ENCODE measurements at regions not wholly inside any gene's neighbourhood (a gene's known extent, or its start where the extent isn't known, plus 50 kb on each side); places are given as distances from the start of the nearest gene placed in this dataset.

DNA sequence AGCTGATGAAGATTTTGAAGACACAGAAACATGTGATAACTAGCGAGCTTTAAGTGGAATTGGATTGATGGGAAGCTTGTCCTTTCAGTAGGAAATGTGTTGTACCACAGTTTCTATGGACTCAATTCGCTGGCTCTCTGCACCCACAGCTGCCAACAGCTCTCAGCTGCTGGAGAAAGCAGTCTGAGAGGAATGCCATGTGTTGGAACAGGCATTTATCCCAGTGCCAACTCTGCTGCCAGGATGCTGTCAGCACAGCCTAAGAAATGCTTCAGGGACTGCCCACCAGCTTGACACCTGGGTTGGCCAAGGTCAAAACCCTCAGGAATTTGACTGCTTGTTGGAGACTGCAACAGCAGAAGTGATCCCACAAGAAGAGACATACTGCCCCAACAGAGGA, 193.0 kb upstream of the THSD7B start:
- DNase-seq (ENCODE audit: low read depth): no peak

DNA sequence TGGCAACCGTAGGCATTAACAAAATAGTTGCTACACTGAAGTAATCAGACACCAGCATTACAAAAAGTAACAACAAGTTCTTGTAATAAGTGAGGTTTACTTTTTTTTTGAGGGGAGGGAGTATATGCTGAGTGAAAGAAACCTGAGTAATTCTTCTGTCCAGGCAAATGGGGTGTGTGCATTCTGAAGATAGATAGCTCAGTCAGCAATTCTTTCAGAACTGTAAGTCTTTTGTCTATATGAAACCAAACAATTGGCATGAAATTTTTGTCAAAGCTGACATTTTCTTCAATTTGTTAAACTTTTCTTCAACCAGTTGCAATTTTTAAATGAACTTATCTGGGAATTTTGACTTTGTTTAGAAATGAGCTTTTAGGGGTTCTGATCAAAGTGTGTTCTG, 208.1 kb upstream of the THSD7B start:
- no peak for DNase-seq (ENCODE audit: low read depth)

DNA sequence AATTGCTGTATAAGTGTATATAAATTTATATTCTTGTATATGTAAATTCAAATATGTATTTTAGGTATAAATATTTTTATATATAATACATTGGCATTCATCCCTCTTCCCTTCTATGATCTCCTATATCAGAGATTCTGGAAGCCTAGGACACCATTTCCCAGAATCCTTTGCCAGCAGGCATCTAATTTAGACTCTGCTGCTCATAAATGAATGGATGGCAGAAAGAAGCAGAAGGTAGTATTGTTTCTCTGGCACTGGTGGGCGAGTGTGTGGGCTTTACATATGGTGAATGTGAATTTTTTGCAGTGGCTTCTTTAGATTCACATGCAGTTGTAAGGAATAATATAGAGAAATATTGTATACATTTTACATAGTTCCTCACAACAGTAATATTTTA, 215.2 kb upstream of the THSD7B start:
- no peak for DNase-seq (ENCODE audit: low read depth)

DNA sequence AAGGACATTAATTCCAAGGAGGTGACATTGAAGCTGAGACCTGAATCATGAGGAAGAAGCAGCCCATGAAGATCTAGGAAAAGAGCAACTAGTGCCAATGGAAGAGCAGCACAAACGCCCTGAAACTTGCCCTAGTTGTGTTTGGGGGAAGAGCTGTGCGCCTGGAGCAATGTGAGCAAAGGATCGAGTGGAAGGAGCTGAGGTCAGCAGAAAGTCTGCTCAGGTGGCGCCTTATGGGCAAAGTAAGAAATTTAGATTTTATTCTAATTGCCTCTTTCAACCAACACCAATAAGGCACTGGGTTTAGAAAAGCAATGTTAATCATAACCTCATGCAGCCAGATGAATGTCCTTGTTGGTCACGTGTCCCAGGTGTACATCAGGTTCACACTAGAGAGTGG, 226.0 kb upstream of the THSD7B start:
- DNase-seq (ENCODE audit: low read depth): no peak

DNA sequence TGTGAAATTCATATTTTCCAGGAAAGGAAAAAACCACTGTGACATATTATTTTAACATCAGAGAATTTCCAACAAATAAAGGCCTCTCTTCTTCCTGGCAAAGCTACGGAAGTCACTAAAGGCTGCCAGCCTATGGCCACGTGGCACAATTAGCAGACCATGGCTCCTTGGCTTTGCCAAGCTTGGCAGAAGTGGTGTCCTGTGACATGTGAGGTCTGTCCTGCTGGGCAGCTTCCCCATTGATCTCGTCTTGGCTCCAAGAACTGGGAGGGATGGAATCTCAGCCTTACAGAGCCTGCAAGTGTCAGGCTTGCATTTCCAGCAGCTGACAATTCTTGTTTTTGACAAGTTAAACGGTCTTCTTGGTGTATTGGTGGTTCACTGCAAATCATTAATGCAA, 226.9 kb upstream of the THSD7B start:
- no peak for DNase-seq (ENCODE audit: low read depth)

DNA sequence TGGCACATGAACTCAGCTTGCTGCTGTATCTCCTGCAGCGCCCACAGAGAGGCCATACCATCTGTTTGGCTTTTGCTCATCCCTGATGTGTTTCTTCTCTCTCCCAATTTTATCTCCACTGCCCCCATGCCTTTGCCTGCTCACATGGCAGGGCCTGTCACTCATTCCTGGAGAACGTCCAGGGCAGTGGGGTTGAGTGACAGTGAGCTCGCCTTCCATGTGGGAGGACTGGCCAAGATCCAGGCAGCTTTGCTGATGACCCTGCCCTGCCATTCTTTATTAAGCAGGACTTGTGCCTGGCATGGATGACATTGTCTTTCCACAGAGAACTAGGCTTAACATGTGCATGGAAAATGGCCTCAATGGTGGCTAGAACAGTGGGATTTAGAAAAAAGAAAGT, 230.5 kb upstream of the THSD7B start:
- DNase-seq (ENCODE audit: low read depth): no peak

DNA sequence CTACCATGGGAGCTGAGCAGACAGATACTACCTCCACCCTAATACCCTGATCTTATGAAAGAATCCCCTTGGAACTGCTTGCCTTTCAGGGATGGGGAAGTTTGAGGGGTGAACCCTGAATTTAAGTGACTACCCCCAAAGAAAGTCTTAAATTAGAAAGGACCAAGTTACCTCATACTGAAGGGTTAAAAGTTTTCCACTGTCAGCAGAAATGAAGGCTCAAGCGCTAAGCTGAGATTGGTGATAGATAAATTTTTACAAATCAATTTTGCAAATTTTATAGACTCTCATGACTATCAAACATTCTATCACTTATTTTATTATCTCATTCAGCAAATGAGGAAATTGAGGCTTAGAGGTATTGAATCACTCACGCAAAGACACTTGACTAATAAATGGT, 233.2 kb upstream of the THSD7B start:
- DNase-seq (ENCODE audit: low read depth): no peak

DNA sequence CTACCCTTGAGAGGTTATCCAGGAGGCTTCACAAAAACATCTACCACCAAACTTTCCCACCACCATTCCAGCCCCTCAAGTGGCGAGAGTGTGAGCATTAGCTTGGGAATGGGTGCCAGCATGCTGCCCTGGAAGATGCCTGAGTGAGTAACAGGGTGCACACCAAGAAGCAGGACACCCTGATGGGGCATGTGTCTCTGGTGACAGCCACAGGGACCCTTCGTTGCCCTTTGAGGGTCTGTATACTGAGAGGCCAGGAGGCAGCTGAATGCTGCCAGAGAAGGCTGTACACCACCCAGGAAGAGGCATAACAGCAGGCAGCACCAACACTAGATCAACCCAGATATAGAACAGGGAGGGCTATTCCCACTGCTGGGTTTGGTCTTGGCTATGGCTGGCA, 233.6 kb upstream of the THSD7B start:
- DNase-seq (ENCODE audit: low read depth): no peak

DNA sequence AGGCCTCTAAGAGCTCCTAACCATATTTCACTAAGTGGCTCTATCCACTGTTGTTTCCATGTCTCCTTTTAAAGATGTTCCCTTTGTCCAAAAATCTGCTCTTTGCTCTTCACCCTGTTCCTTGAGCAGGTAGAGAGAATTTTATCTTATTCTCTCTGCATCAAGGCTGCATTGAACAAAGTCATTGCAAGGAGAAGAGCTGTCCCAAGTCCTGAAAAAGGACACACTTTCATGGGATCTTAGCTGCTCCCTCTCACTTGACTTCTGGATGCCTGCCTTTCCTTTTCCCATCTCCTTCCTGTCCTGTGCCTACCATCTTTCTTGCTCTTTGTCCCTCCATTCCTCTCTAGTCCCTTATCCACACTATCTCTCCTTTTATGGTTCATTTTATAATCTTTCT, 235.2 kb upstream of the THSD7B start:
- no peak for DNase-seq (ENCODE audit: low read depth)

DNA sequence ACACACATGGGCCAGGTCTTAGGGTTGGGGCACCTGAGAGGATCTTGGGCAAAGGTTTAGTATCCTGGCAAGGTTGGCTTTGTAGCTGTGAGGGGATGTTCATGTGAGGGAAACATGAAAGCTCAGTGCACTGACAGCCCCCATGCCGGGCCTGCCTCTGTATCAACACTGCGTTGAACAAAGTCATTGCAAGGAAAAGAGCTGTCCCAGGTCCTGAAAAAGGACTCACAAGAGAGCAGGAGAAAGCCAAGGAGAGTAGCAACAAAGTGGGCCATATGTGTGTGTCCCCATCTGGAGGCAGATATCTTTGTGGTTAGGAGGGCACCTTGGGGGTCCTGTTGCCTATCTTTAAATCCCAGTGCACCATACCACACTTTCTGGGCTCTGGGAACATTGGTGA, 237.8 kb upstream of the THSD7B start:
- no peak for DNase-seq (ENCODE audit: low read depth)

DNA sequence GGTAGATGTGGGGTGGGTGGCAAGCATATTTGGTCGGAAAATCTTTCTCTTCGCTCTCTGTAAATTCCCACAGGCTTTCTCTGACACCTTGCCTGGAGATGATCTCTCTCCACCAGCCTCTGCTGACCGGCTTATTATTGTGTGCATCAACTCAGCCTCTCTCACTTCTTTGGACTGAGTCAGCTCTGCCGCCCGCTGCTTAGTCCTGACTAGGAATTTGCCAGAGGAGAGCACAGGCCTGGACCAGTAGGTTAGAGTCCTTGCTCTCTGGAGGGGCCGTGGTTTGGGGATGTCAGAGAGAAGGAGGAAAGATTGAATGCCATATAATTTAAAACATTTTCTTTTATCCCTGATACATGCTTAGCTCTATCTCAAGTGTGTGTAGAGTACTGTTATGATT, 242.6 kb upstream of the THSD7B start:
- DNase-seq (ENCODE audit: low read depth): no peak

DNA sequence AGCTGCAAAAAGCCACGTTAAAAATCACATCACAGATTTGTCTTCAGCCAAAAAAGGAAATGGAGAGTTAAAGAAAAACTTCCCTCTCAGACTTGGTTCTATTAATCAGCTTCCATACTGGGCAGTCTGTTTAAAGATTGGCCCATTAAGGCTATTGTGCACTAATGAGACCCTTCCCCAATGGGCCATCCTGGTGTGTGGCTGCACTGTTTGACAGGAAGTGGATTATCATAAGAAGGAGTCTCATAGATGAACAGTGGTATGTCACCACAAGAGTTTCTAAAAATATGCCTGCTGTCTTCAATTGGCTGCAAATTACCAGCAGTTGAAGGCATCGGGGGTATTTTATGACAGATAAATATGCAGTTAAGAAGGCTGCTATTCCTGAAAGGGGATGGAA, 247.6 kb upstream of the THSD7B start:
- DNase-seq (ENCODE audit: low read depth): no peak

DNA sequence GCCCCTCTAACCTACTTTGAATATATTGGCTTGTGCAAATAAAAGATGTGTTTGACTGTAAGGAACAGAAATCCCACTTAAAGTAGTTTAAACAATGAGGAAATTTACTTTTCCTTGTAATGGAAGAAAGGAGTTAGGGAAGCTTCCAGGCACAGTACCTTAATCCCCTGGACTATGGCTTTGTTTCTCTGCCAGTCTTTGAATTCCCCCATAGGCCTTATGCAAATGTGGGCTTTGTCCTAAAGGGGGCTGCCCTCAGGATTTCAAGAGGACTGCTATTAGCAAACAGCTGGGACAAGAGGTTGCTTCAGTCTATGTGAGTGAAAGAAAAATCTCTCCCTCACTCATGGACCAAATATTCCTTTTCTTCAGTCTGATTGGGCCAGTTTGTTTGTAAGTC, 255.1 kb upstream of the THSD7B start:
- DNase-seq (ENCODE audit: low read depth): no peak

DNA sequence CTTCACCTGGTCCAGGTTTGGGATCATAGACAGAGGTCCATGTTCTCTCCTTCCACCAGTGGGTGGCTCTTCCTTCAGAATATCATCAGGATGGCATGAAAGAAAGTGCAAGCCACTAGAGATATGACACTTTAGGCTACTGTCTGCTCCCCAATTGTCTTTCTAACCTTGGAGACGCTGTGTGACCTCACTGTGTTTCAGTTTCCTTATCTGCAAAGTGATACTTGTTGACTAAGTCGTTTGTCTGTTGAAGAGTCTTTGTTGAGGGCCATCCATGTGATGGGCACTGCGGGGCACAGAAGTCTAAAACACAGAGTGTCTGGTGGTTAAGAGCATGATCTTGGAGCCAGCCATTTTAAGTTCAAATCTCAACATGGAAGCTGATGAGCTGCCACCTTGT, 259.9 kb upstream of the THSD7B start:
- no peak for DNase-seq (ENCODE audit: low read depth)

DNA sequence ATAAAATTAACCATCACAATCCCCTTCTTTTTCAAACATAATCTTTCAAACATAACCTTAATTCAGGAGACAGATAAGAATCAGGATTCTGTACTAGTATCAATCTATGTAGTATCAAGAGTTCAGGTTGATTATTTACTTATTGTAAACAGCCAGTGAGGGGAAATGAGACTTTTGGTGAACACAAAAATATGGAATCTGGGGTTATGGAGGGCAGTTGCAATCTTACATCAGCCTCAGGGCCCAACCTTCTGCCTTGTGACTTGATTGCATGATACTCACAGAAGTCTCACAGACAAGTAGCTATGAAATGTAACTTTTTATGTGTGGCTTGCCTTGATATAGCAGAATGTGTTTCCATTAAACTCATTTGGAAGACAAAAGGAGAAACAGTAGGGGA, 262.7 kb upstream of the THSD7B start:
- no peak for DNase-seq (ENCODE audit: low read depth)

DNA sequence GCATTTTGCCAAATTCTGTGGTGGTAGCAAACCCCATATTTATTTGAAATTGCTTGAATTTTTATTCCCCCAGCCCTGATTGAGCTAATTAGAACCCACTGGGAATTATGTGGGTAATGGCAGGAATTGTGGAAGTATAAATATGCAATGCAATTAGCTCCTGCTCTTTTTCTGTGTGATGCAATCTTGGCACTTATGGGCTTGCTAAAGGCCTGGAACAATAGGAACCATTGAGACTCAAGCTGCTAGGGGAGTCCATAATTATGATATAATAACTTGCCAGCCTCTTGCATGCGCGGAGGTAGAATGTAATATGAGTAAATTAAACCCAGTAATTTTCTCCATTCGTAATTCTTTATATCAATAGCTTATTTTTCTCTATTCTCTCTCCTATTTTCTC, 267.6 kb upstream of the THSD7B start:
- no peak for DNase-seq (ENCODE audit: low read depth)

DNA sequence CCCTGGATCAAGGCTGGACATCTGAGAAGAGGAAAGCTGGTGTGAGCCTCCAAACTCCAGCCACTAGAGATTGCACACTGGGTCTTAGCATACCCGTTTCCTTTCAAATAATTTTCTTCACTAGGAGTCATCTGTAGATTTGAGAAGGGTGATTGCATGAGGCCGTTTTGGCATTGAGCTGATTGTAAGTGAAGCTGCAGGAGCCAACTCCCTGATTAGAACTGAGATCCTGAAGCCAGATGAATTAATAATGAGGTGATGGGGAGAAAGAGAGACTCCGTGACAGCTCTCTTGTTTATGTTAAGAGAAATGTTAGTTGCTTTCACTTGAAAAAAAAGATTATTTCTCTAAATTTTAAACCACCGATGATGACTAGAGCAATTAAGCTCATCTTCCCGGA, 268.4 kb upstream of the THSD7B start:
- DNase-seq (ENCODE audit: low read depth): no peak

DNA sequence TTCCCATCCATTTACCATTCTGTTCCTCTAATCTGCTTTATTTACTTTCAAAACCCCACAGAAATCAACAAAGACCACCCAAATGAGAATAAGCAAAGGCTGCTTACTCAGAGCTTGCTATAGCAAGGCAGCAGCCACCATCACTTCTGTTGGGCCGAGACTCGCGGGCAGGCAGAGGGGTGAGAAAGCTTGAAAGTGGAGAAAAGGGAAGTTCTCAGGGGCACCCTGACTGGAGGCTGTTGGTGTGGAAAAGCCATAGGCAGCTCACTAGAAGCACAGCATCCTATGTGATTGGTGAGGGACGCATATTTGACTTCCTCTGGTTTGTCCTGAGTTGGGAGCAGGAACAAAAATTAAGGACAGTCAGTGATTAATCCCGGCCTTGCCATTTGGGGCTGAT, 269.7 kb upstream of the THSD7B start:
- no peak for DNase-seq (ENCODE audit: low read depth)

DNA sequence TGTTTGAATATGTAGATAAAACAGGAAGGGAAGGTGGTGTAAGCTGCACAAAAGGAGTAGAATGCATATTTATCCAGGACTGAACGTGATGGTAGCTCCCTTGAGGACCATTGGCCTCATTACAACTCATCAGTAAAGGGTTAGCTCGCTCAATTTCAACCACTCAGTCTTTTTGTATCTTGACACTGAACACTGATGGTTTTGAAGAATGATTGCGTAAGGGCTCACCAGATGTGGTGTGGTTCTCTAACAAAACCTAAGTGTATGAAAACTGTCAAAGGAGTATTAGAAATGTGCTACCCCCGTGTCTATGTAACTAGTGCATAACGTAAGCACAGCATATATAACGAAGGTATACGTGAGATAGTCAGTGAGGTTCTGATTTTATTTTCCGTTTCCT, 272.4 kb upstream of the THSD7B start:
- DNase-seq (ENCODE audit: low read depth): no peak

DNA sequence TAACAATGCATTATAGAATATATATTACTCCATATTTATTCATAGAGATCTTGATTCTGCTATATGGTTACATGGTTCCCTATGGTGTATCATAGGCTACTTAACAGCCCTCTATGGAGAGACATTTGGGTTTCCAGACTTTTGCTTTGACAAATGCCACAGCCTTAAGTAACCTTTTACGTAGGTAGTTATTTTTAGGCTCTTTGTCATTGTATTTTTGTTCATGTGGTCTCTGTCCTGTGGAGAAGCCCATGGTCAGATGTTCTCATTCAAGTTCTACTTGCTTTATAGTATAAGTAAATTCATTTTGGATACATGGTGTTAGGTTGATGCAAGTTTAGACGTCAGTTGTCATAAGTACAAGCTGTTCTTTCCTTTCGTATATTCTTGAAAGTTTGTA, 275.2 kb upstream of the THSD7B start:
- no peak for DNase-seq (ENCODE audit: low read depth)

DNA sequence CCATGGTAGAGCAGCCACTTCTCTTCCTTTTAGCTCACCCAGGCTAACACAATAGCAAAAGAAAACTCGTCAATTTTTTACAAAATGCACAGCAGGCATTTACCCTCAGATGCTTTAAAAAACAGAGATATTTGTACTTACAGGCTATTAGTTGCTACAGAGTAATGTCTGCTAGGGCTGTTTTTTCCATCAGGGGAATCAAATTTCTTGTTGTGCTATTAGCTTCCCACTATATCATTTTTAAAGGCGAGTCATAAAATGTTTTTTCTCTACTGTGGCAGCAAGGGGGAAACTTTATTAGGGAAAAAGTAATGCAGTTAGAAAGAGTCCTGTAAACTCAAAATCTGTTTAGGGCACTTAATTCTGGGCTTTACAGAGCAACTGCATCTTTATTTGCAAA, 277.9 kb upstream of the THSD7B start:
- DNase-seq (ENCODE audit: low read depth): no peak

DNA sequence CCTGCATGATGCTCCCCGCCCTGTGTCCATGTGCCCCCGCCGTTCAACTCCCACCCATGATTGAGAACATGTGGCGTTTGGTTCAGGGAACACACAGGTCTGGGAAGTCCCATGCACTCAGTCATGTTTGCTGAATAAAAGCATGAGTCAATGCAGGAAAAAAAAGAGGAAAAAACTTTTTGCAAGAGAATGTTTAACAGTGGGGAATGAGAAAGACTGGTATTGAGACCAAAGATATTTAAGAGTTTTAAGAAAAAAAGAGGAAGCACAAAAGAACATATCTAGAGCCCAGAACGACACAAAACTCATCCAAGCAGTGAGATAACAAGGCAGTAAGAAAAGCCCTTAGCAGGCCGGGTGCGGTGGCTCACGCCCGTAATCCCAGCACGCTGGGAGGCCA, 279.2 kb upstream of the THSD7B start:
- no peak for DNase-seq (ENCODE audit: low read depth)

DNA sequence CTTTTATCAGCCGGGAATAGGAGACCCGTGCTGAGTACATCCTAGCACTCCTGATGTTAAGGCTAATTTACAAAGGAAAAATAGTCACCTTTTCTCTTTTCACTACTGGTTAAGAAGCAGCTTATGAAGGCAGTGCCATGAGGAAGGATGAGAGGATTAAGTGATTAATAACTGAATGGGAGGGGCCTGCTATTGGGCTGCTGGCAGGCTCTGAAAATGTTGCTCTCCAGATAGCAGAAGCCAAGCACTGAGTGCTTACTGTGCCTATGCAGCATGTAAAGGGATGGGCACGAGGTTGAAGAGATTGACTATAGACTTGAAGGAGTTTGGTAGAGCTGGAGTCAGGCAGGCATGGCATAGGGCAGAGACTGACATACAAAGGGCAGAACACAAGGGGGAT, 282.4 kb upstream of the THSD7B start:
- no peak for DNase-seq (ENCODE audit: low read depth)

DNA sequence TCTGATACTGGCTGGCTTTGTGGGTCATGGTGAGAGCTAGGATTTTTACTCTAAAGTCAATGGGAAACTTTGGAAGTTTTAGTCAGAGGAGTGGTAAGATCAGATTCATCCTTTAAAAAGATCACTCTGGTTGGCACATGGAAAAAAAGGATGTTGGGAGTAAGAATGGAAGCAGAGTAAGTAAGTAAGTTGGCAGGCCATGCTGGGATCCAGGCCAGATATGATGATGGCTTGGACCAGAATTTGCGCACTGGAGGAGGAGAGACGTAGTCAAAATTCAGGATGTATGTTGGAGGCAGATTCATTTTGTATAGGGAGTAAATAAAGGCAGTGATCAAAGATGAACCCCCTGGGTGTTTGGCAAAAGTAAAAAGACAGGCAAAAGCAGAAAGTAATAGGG, 283.3 kb upstream of the THSD7B start:
- no peak for DNase-seq (ENCODE audit: low read depth)

DNA sequence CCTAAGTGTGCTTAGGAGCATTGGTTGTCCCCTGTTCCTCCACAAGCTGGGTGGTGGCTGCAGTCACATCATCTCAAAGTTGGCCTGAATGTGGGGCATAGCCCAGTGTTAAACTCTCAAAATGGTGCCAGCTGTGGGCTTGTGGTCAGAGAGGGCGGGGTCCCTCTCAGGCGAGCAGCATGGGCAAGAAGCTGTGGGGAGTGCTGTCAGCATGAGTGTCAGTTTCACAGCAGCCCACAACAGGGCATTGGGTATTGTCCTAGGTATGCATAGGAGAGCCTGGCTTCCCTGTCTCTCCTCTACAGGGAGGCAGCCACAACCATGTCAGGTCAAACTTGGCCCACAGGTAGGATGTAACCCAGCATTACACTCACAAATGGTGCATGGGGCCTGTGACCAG, 285.6 kb upstream of the THSD7B start:
- no peak for DNase-seq (ENCODE audit: low read depth)
